SU-DHL-6 (cell line): ENCODE measurements at regions not wholly inside any gene's neighbourhood (a gene's known extent, or its start where the extent isn't known, plus 50 kb on each side); places are given as distances from the start of the nearest gene placed in this dataset.
"Not testable (repeated sequence)": the region's sequence is repeated elsewhere in the genome, so short reads cannot be mapped to it uniquely, and the experiment has no call there.

Experiments used
- H2AFZ ChIP-seq: fragments of 200-600 bp; sonication (generic); 2 replicates; pipeline ENCODE4 v1.6.1; 2014; ENCODE audit warnings: low read depth, mild to moderate bottlenecking, moderate library complexity, mixed read lengths, antibody characterized with exemption, low read length; ENCODE audit not compliant: severe bottlenecking
- H3F3A ChIP-seq: fragments of 200-600 bp; shearing (Covaris generic); 2 replicates; pipeline ENCODE4 v1.6.0; 2016; ENCODE audit warnings: antibody characterized with exemption, mild to moderate bottlenecking; ENCODE audit not compliant: insufficient read depth
- H3K27ac ChIP-seq: fragments of 200-600 bp; sonication (generic); 2 replicates; pipeline ENCODE4 v1.5.1; 2016; ENCODE audit warnings: low read depth, mild to moderate bottlenecking, low read length, moderate library complexity, mixed read lengths
- H3K27me3 ChIP-seq: fragments of 200-600 bp; sonication (generic), shearing (Covaris generic); 2 replicates; pipeline ENCODE4 v1.6.0; 2014; ENCODE audit warnings: mild to moderate bottlenecking, low read length
- H3K36me3 ChIP-seq: fragments of 200-600 bp; sonication (generic); 2 replicates; pipeline ENCODE4 v1.6.1; 2014; ENCODE audit warnings: mild to moderate bottlenecking, low read length, mixed read lengths
- H3K4me2 ChIP-seq: fragments of 300-600, 200-600 bp; shearing (Covaris generic), sonication (generic); 2 replicates; pipeline ENCODE4 v1.6.0; 2014; ENCODE audit warnings: low read length, low read depth, mild to moderate bottlenecking; ENCODE audit not compliant: poor library complexity, severe bottlenecking
- H3K4me3 ChIP-seq: fragments of 200-600 bp; sonication (generic); 2 replicates; pipeline ENCODE4 v1.5.1; 2014; ENCODE audit warnings: antibody characterized with exemption, low read length, mild to moderate bottlenecking, mixed read lengths; ENCODE audit not compliant: insufficient read depth, poor library complexity, severe bottlenecking
- H3K79me2 ChIP-seq: fragments of 200-600 bp; sonication (generic); 2 replicates; pipeline ENCODE4 v1.6.1; 2014; ENCODE audit warnings: mild to moderate bottlenecking, low read length, moderate library complexity; ENCODE audit not compliant: insufficient read depth
- H3K9ac ChIP-seq: fragments of 200-600 bp; sonication (generic); 2 replicates; pipeline ENCODE4 v1.7.0; 2014; ENCODE audit warnings: mild to moderate bottlenecking, low read length
- H3K9me2 ChIP-seq: fragments of 200-600 bp; sonication (generic); replicated peaks from 2 replicates; pipeline ENCODE4 v1.6.1; 2014; ENCODE audit warnings: low read length; ENCODE audit not compliant: insufficient read depth
- H3K9me3 ChIP-seq: fragments of 200-600 bp; sonication (generic); 2 replicates; pipeline ENCODE4 v1.6.1; 2014; ENCODE audit warnings: low read length, mixed read lengths; ENCODE audit not compliant: insufficient read depth
- H4K20me1 ChIP-seq: fragments of 200-600 bp; sonication (generic); 2 replicates; pipeline ENCODE4 v1.6.1; 2014; ENCODE audit warnings: low read depth, mild to moderate bottlenecking, antibody characterized with exemption, low read length, moderate library complexity, mixed read lengths
- CTCF ChIP-seq: fragments of 200-600 bp; sonication (generic); IDR thresholded peaks from one replicate; pipeline ENCODE4 v1.5.1; 2017; ENCODE audit warnings: antibody characterized with exemption, mild to moderate bottlenecking, low read length, moderate library complexity; ENCODE audit not compliant: insufficient read depth, poor library complexity, severe bottlenecking
- EZH2phosphoT487 ChIP-seq: fragments of 200-600 bp; sonication (generic), shearing (Covaris generic); conservative IDR thresholded peaks from 2 replicates; pipeline ENCODE4 v1.6.1; 2018; ENCODE audit warnings: mild to moderate bottlenecking, antibody characterized with exemption, low read length, moderate library complexity, mixed read lengths

- Histone ChIP-seq H2AFZ (no peak overlapping the region), H3K36me3 (no peaks in the 10 kb centered on the region), H3K4me3 (no peak overlapping the region), H3K9me3 (no peaks in the 10 kb centered on the region), H3K27me3 (no peaks in the 10 kb centered on the region), H3K4me2 (no peak overlapping the region), H3F3A (no peaks in the 10 kb centered on the region), H4K20me1 (no peaks in the 10 kb centered on the region), H3K27ac (no peak overlapping the region), H3K9me2 (no peaks in the 10 kb centered on the region), H3K79me2 (no peaks in the 10 kb centered on the region), H3K9ac (no peak overlapping the region)
- TF ChIP-seq EZH2phosphoT487: no peak
- no peak for TF ChIP-seq CTCF
Measured at GRCh38 chrX:40872351-40872750, 137.0 kb upstream of the MED14 start.

GRCh38 chrX:40875476-40875875 lies 140.1 kb upstream of the MED14 start:
- H3K4me3 ChIP-seq: no peak overlapping the region
- H3K9ac ChIP-seq: no peak overlapping the region
- TF ChIP-seq CTCF: no peak
- no peak for TF ChIP-seq EZH2phosphoT487
- no peaks in the 10 kb centered on the region for H3F3A ChIP-seq
- H3K79me2 ChIP-seq: no peaks in the 10 kb centered on the region
- no peak overlapping the region for H3K27ac ChIP-seq
- no peak overlapping the region for H3K4me2 ChIP-seq
- no peak overlapping the region for H2AFZ ChIP-seq
- no peaks in the 10 kb centered on the region for H3K36me3 ChIP-seq
- no peaks in the 10 kb centered on the region for H3K9me2 ChIP-seq
- no peaks in the 10 kb centered on the region for H4K20me1 ChIP-seq
- H3K9me3 ChIP-seq: no peaks in the 10 kb centered on the region
- H3K27me3 ChIP-seq: no peaks in the 10 kb centered on the region

GRCh38 chrX:40877887-40878286 lies 142.5 kb upstream of the MED14 start:
- Histone ChIP-seq H3K36me3 (no peaks in the 10 kb centered on the region), H3K9ac (no peak overlapping the region), H3K9me2 (no peaks in the 10 kb centered on the region), H3K4me2 (no peak overlapping the region), H3K79me2 (no peaks in the 10 kb centered on the region), H2AFZ (no peak overlapping the region), H4K20me1 (no peaks in the 10 kb centered on the region), H3K9me3 (no peaks in the 10 kb centered on the region), H3F3A (no peaks in the 10 kb centered on the region), H3K4me3 (no peak overlapping the region), H3K27me3 (no peaks in the 10 kb centered on the region), H3K27ac (no peak overlapping the region)
- TF ChIP-seq CTCF (no peak), EZH2phosphoT487 (no peak)

- TF ChIP-seq EZH2phosphoT487 (no peak), CTCF (no peak)
- no peaks in the 10 kb centered on the region for H3K79me2 ChIP-seq
- no peaks in the 10 kb centered on the region for H3K9me3 ChIP-seq
- no peaks in the 10 kb centered on the region for H3K27me3 ChIP-seq
- H2AFZ ChIP-seq: no peak overlapping the region
- no peak overlapping the region for H3K4me3 ChIP-seq
- no peaks in the 10 kb centered on the region for H3K36me3 ChIP-seq
- no peaks in the 10 kb centered on the region for H3F3A ChIP-seq
- H3K4me2 ChIP-seq: no peak overlapping the region
- no peaks in the 10 kb centered on the region for H4K20me1 ChIP-seq
- no peak overlapping the region for H3K27ac ChIP-seq
- no peaks in the 10 kb centered on the region for H3K9me2 ChIP-seq
- no peak overlapping the region for H3K9ac ChIP-seq
Measured at GRCh38 chrX:40878766-40879165, 143.4 kb upstream of the MED14 start.

GRCh38 chrX:40879172-40879571 lies 143.8 kb upstream of the MED14 start:
- not testable (repeated sequence) for H3K9me3 ChIP-seq, H3K4me2 ChIP-seq, H3K27ac ChIP-seq, H2AFZ ChIP-seq, H3K27me3 ChIP-seq, H3K36me3 ChIP-seq, H3K9ac ChIP-seq, H3K79me2 ChIP-seq, H4K20me1 ChIP-seq, H3F3A ChIP-seq, H3K4me3 ChIP-seq, H3K9me2 ChIP-seq
